IMR-90 (cell line): ENCODE measurements at regions not wholly inside any gene's neighbourhood (a gene's known extent, or its start where the extent isn't known, plus 50 kb on each side); places are given as distances from the start of the nearest gene placed in this dataset.

Experiments used
- ATAC-seq: fragments of 200-7000 bp; cut with Tn5 transposase; 2 replicates; pipeline ENCODE4 v1.9.1; 2020; ENCODE audit warnings: low read depth, mild to moderate bottlenecking, moderate library complexity
- BruUV-seq: library from RNA; stranded (reverse); fragments of 400-500 nt; replicated peaks from 2 replicates; lab custom pipeline; 2021; lab: Mats Ljungman, UMichigan
- CTCF ChIA-PET: fragments of 300-600 bp; formaldehyde crosslinking; extraction: SDS; loops from one replicate; lab custom pipeline; 2021; ENCODE audit warnings: antibody characterized with exemption; lab: Yijun Ruan, JAX
- POLR2A ChIA-PET: fragments of 300-600 bp; sonication (Branson Sonifier 250); formaldehyde crosslinking; loops from one replicate; lab custom pipeline; 2022; ENCODE audit warnings: antibody characterized with exemption; ENCODE audit not compliant: unreplicated experiment; lab: Charles Lee
- DNase-seq: peaks from one replicate; pipeline ENCODE4 v3.0.0; 2013
- H2AFZ ChIP-seq: replicated peaks from 2 replicates; pipeline ENCODE3; 2013; ENCODE audit warnings: low read length, mild to moderate bottlenecking; ENCODE audit not compliant: poor library complexity
- H2AK5ac ChIP-seq: 2 replicates; pipeline ENCODE4 v1.6.1; 2013; ENCODE audit warnings: low read depth, low read length, inconsistent platforms
- H2AK9ac ChIP-seq: replicated peaks from 2 replicates; pipeline ENCODE3; 2013; ENCODE audit warnings: mild to moderate bottlenecking, low read depth, low read length, moderate library complexity; ENCODE audit not compliant: poor library complexity
- H2BK120ac ChIP-seq: 2 replicates; pipeline ENCODE4 v1.6.1; 2013; ENCODE audit warnings: low read depth, low read length, inconsistent platforms
- H2BK15ac ChIP-seq: 3 replicates; pipeline ENCODE4 v1.6.1; 2013; ENCODE audit warnings: low read depth, low read length, inconsistent platforms
- H2BK20ac ChIP-seq: 2 replicates; pipeline ENCODE4 v1.6.1; 2013; ENCODE audit warnings: low read depth, mild to moderate bottlenecking, inconsistent platforms, low read length, moderate library complexity
- H2BK5ac ChIP-seq: 2 replicates; pipeline ENCODE4 v1.6.1; 2013; ENCODE audit warnings: mild to moderate bottlenecking, low read depth, low read length, inconsistent platforms; ENCODE audit not compliant: poor library complexity, severe bottlenecking
- H3K14ac ChIP-seq: replicated peaks from 2 replicates; pipeline ENCODE4 v1.6.1; 2013; ENCODE audit warnings: low read depth, low read length, inconsistent platforms
- H3K18ac ChIP-seq: 2 replicates; pipeline ENCODE4 v1.6.1; 2013; ENCODE audit warnings: low read depth, low read length, control low read depth
- H3K23ac ChIP-seq: 2 replicates; pipeline ENCODE4 v1.6.1; 2013; ENCODE audit warnings: low read depth, low read length, inconsistent platforms
- H3K27ac ChIP-seq: 2 replicates; pipeline ENCODE4 v1.5.1; 2013; ENCODE audit warnings: mild to moderate bottlenecking, control low read depth, low read length; ENCODE audit not compliant: insufficient read depth
- H3K27me3 ChIP-seq: 2 replicates; pipeline ENCODE4 v1.6.1; 2013; ENCODE audit warnings: low read length; ENCODE audit not compliant: control insufficient read depth, insufficient read depth
- H3K36me3 ChIP-seq: 2 replicates; pipeline ENCODE4 v1.6.1; 2013; ENCODE audit warnings: low read length, mixed read lengths; ENCODE audit not compliant: control insufficient read depth, insufficient read depth
- H3K4ac ChIP-seq: 2 replicates; pipeline ENCODE4 v1.6.1; 2013; ENCODE audit warnings: low read depth, low read length, inconsistent platforms
- H3K4me1 ChIP-seq: 2 replicates; pipeline ENCODE4 v1.6.1; 2013; ENCODE audit warnings: low read length, mixed read lengths; ENCODE audit not compliant: control insufficient read depth, insufficient read depth
- H3K4me2 ChIP-seq: 2 replicates; pipeline ENCODE4 v1.6.1; 2013; ENCODE audit warnings: low read depth, mild to moderate bottlenecking, control low read depth, low read length, moderate library complexity
- H3K4me3 ChIP-seq: 2 replicates; pipeline ENCODE4 v1.5.1; 2013; ENCODE audit warnings: low read depth, mild to moderate bottlenecking, control low read depth, low read length, moderate library complexity; ENCODE audit not compliant: insufficient read depth
- H3K56ac ChIP-seq: 2 replicates; pipeline ENCODE4 v1.6.1; 2013; ENCODE audit warnings: low read length, inconsistent platforms; ENCODE audit not compliant: insufficient read depth; ENCODE audit errors: extremely low read depth
- H3K79me1 ChIP-seq, 2 experiments: 2 replicates each; pipeline ENCODE4 v1.6.1; 2013; ENCODE audit warnings: low read length in 2 of 2, inconsistent platforms in 1 of 2, low read depth in 1 of 2
- H3K9ac ChIP-seq: 2 replicates; pipeline ENCODE4 v1.6.1; 2013; ENCODE audit warnings: low read depth, low read length, control low read depth
- H3K9me1 ChIP-seq: 2 replicates; pipeline ENCODE4 v1.6.1; 2013; ENCODE audit warnings: low read length, inconsistent platforms; ENCODE audit not compliant: insufficient read depth
- H3K9me3 ChIP-seq: 2 replicates; pipeline ENCODE4 v1.6.1; 2013; ENCODE audit warnings: low read length; ENCODE audit not compliant: control insufficient read depth, insufficient read depth
- H4K20me1 ChIP-seq: 2 replicates; pipeline ENCODE4 v1.6.1; 2013; ENCODE audit warnings: low read length, inconsistent platforms; ENCODE audit not compliant: insufficient read depth
- H4K5ac ChIP-seq: 2 replicates; pipeline ENCODE4 v1.6.1; 2013; ENCODE audit warnings: mild to moderate bottlenecking, low read depth, low read length, control low read depth
- H4K8ac ChIP-seq, 2 experiments: 2 replicates each; pipeline ENCODE4 v1.6.1; 2013; ENCODE audit warnings: low read depth in 2 of 2, low read length in 2 of 2, control low read depth in 1 of 2, inconsistent platforms in 1 of 2
- H4K91ac ChIP-seq: 2 replicates; pipeline ENCODE4 v1.6.1; 2013; ENCODE audit warnings: low read depth, low read length, inconsistent platforms; ENCODE audit not compliant: insufficient read depth
- BHLHE40 ChIP-seq: fragments of 150-350 bp; IDR thresholded peaks from 2 replicates; pipeline ENCODE4 v1.6.1; 2016; ENCODE audit warnings: mild to moderate bottlenecking, low read depth, low read length
- CHD1 ChIP-seq: IDR thresholded peaks from 2 replicates; pipeline ENCODE4 v1.6.1; 2012; ENCODE audit warnings: low read depth, low read length, improper control_type of control experiment
- CTCF ChIP-seq: conservative IDR thresholded peaks from 2 replicates; pipeline ENCODE4 v1.5.1; 2012; ENCODE audit warnings: mild to moderate bottlenecking, low read depth, low read length, improper control_type of control experiment
- MAFK ChIP-seq: IDR thresholded peaks from 2 replicates; pipeline ENCODE4 v1.6.1; 2012; ENCODE audit warnings: low read depth, low read length, improper control_type of control experiment
- MAZ ChIP-seq: IDR thresholded peaks from 2 replicates; pipeline ENCODE4 v1.6.1; 2012; ENCODE audit warnings: low read depth, mild to moderate bottlenecking, low read length, improper control_type of control experiment, moderate library complexity, borderline replicate concordance
- MXI1 ChIP-seq: IDR thresholded peaks from 2 replicates; pipeline ENCODE4 v1.6.1; 2012; ENCODE audit warnings: low read depth, mild to moderate bottlenecking, low read length, moderate library complexity, borderline replicate concordance
- NFE2L2 ChIP-seq: fragments of 150-350 bp; IDR thresholded peaks from 2 replicates; pipeline ENCODE4 v1.6.1; 2016; ENCODE audit warnings: low read depth, mild to moderate bottlenecking, low read length
- POLR2A ChIP-seq: IDR thresholded peaks from 2 replicates; pipeline ENCODE4 v1.6.1; 2012; ENCODE audit warnings: mild to moderate bottlenecking, low read depth, low read length
- RAD21 ChIP-seq: IDR thresholded peaks from 2 replicates; pipeline ENCODE4 v1.6.1; 2012; ENCODE audit warnings: low read length, improper control_type of control experiment
- RCOR1 ChIP-seq: IDR thresholded peaks from 2 replicates; pipeline ENCODE4 v1.6.1; 2012; ENCODE audit warnings: mild to moderate bottlenecking, low read length, improper control_type of control experiment; ENCODE audit not compliant: insufficient replicate concordance
- RFX5 ChIP-seq: IDR thresholded peaks from 2 replicates; pipeline ENCODE4 v1.8.0; 2012; ENCODE audit warnings: low read depth, mild to moderate bottlenecking, low read length, moderate library complexity
- SMC3 ChIP-seq: fragments of 150-350 bp; IDR thresholded peaks from 2 replicates; pipeline ENCODE4 v1.6.1; 2016; ENCODE audit warnings: low read depth, mild to moderate bottlenecking, antibody characterized with exemption, low read length, moderate library complexity
- WGBS, 2 experiments: methylation state at CpG; one replicate each; pipeline versions ENCODE4 v1.1.5 to v1.1.7; 2013; ENCODE audit warnings: missing lambda C conversion rate in 2 of 2; ENCODE audit not compliant: insufficient read length in 1 of 2; ENCODE audit errors: extremely low coverage in 2 of 2; 5-methylcytosine and 5-hydroxymethylcytosine counted together
- dilution Hi-C: fragments of 300-500 bp; cut with HindIII; formaldehyde crosslinking; loops from one replicate; pipeline ENCODE4 v1.14.3; 2018; ENCODE audit warnings: low sequenced_read_pairs; ENCODE audit not compliant: unreplicated experiment
- in situ Hi-C: fragments of 300-500 bp; cut with MboI; formaldehyde crosslinking; loops from 3 replicates; pipeline ENCODE4 v1.14.3; 2019; ENCODE audit warnings: low sequenced_read_pairs, inconsistent platforms, mixed read lengths
- intact Hi-C: fragments of 100-400 bp; cut with micrococcal nuclease; formaldehyde crosslinking; loops from 2 replicates; pipeline ENCODE4 v1.10.0; 2022
- TF ChIP-seq, protein P1 (sequence below): fragments of 150-350 bp; IDR thresholded peaks from 2 replicates; pipeline ENCODE4 v1.6.1; 2017; ENCODE audit warnings: mild to moderate bottlenecking, antibody characterized with exemption, low read length, low read depth
- TF ChIP-seq, protein P2 (sequence below): fragments of 150-350 bp; IDR thresholded peaks from 2 replicates; pipeline ENCODE4 v1.6.1; 2016; ENCODE audit warnings: low read depth, mild to moderate bottlenecking, low read length, moderate library complexity, borderline replicate concordance

- Histone ChIP-seq H3K27me3 (peaks cover 4% of the 10 kb centered on the region; the same call in 1 of the 2 replicates), H3K23ac (no peak overlapping the region), H3K79me1 (no peaks in the 10 kb centered on the region), H2BK5ac (no peak overlapping the region), H4K8ac (no peak overlapping the region), H4K91ac (no peak overlapping the region), H3K36me3 (no peaks in the 10 kb centered on the region), H2BK120ac (no peak overlapping the region), H3K18ac (no peak overlapping the region), H2AFZ (no peak overlapping the region), H3K27ac (no peak overlapping the region), H3K4me3 (no peak overlapping the region), H2AK5ac (no peak overlapping the region), H2BK20ac (no peak overlapping the region), H2AK9ac (no peak overlapping the region), H4K20me1 (no peaks in the 10 kb centered on the region), H3K4me1 (no peaks in the 10 kb centered on the region), H3K4ac (no peak overlapping the region), H3K4me2 (no peak overlapping the region), H3K56ac (no peak overlapping the region), H4K5ac (no peak overlapping the region), H3K14ac (no peak overlapping the region), H3K9ac (no peak overlapping the region), H3K9me1 (no peaks in the 10 kb centered on the region), H3K9me3 (no peaks in the 10 kb centered on the region), H2BK15ac (no peak overlapping the region)
- no CpG with 5 or more reads among the region's 2 CpGs for WGBS, 2 experiments
- no TSS peak for BruUV-seq
- dilution Hi-C loops: no loop called here
- DNase-seq (no peak), ATAC-seq (no peak)
- intact Hi-C loops: no loop called here
- ChIA-PET POLR2A (no interaction called here), CTCF (no interaction called here)
- no peak for TF ChIP-seq SMC3
- no peak for TF ChIP-seq CHD1
- TF ChIP-seq, protein P1, sequence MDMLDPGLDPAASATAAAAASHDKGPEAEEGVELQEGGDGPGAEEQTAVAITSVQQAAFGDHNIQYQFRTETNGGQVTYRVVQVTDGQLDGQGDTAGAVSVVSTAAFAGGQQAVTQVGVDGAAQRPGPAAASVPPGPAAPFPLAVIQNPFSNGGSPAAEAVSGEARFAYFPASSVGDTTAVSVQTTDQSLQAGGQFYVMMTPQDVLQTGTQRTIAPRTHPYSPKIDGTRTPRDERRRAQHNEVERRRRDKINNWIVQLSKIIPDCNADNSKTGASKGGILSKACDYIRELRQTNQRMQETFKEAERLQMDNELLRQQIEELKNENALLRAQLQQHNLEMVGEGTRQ: no peak
- no peak for TF ChIP-seq POLR2A
- no peak for TF ChIP-seq NFE2L2
- TF ChIP-seq RFX5: no peak
- TF ChIP-seq MAFK: no peak
- TF ChIP-seq, protein P2, sequence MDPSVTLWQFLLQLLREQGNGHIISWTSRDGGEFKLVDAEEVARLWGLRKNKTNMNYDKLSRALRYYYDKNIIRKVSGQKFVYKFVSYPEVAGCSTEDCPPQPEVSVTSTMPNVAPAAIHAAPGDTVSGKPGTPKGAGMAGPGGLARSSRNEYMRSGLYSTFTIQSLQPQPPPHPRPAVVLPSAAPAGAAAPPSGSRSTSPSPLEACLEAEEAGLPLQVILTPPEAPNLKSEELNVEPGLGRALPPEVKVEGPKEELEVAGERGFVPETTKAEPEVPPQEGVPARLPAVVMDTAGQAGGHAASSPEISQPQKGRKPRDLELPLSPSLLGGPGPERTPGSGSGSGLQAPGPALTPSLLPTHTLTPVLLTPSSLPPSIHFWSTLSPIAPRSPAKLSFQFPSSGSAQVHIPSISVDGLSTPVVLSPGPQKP: no peak
- no peak for TF ChIP-seq CTCF
- no peak for TF ChIP-seq RCOR1
- no peak for TF ChIP-seq BHLHE40
- TF ChIP-seq MAZ: no peak
- no peak for TF ChIP-seq MXI1
- TF ChIP-seq RAD21: no peak
- in situ Hi-C loops: no loop called here
Measured at GRCh38 chr4:14880805-14881204, 121.5 kb upstream of the CPEB2 start.
